WERI-Rb-1 (cell line): ENCODE measurements at regions not wholly inside any gene's neighbourhood (a gene's known extent, or its start where the extent isn't known, plus 50 kb on each side); places are given as distances from the start of the nearest gene placed in this dataset.
"Not testable (repeated sequence)": the region's sequence is repeated elsewhere in the genome, so short reads cannot be mapped to it uniquely, and the experiment has no call there.

Experiments used
- DNase-seq: peaks from one replicate; pipeline ENCODE4 v3.0.0-alpha.2; 2020
- H3K27ac ChIP-seq: fragments of 250-450 bp; sonication (Bioruptor Pico); 2 replicates; pipeline ENCODE4 v1.5.1; 2020; ENCODE audit warnings: mild to moderate bottlenecking, moderate library complexity
- H3K27me3 ChIP-seq: fragments of 250-450 bp; sonication (Bioruptor Pico); 2 replicates; pipeline ENCODE4 v1.5.1; 2021; ENCODE audit warnings: mild to moderate bottlenecking, low read depth, moderate library complexity; ENCODE audit not compliant: insufficient read depth, severe bottlenecking
- H3K36me3 ChIP-seq: fragments of 250-450 bp; sonication (Bioruptor Pico); 2 replicates; pipeline ENCODE4 v1.5.1; 2020; ENCODE audit warnings: mild to moderate bottlenecking, moderate library complexity
- H3K4me3 ChIP-seq: 2 replicates; pipeline ENCODE4 v1.5.1; 2011; ENCODE audit warnings: low read depth, mild to moderate bottlenecking, control low read depth, low read length
- H3K9me3 ChIP-seq: fragments of 250-450 bp; sonication (Bioruptor Pico); 2 replicates; pipeline ENCODE4 v1.5.1; 2021; ENCODE audit warnings: mild to moderate bottlenecking, moderate library complexity; ENCODE audit not compliant: severe bottlenecking
- TF ChIP-seq, protein P1 (sequence below): IDR thresholded peaks from 2 replicates; pipeline ENCODE4 v1.5.1; 2011; ENCODE audit warnings: low read depth, mild to moderate bottlenecking, control low read depth, inconsistent platforms, low read length

DNA sequence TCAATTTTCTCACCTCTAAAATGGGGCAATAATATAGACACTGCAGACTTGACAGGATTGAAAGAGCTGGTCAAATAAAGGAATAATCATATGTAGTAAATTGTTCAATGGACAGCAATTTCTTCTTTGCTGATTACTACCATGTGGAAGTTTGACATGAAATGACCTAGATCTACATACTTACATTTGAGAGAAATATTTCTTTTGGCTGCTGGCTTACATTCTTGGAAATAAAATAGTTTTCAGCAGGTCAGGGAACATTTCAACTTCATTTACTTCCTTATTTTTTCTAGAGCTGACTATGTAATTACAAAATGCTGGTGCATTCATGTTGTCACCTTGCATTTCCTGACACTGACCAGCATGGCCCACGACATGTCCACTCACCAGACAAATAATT lies 294.6 kb upstream of the MIR17HG start:
- no peaks in the 10 kb centered on the region for H3K9me3 ChIP-seq
- no peaks in the 10 kb centered on the region for H3K27me3 ChIP-seq
- no peak overlapping the region for H3K27ac ChIP-seq
- TF ChIP-seq, protein P1, sequence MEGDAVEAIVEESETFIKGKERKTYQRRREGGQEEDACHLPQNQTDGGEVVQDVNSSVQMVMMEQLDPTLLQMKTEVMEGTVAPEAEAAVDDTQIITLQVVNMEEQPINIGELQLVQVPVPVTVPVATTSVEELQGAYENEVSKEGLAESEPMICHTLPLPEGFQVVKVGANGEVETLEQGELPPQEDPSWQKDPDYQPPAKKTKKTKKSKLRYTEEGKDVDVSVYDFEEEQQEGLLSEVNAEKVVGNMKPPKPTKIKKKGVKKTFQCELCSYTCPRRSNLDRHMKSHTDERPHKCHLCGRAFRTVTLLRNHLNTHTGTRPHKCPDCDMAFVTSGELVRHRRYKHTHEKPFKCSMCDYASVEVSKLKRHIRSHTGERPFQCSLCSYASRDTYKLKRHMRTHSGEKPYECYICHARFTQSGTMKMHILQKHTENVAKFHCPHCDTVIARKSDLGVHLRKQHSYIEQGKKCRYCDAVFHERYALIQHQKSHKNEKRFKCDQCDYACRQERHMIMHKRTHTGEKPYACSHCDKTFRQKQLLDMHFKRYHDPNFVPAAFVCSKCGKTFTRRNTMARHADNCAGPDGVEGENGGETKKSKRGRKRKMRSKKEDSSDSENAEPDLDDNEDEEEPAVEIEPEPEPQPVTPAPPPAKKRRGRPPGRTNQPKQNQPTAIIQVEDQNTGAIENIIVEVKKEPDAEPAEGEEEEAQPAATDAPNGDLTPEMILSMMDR, result no peak
- H3K36me3 ChIP-seq, result no peaks in the 10 kb centered on the region
- DNase-seq, result no peak
- no peak overlapping the region for H3K4me3 ChIP-seq

DNA sequence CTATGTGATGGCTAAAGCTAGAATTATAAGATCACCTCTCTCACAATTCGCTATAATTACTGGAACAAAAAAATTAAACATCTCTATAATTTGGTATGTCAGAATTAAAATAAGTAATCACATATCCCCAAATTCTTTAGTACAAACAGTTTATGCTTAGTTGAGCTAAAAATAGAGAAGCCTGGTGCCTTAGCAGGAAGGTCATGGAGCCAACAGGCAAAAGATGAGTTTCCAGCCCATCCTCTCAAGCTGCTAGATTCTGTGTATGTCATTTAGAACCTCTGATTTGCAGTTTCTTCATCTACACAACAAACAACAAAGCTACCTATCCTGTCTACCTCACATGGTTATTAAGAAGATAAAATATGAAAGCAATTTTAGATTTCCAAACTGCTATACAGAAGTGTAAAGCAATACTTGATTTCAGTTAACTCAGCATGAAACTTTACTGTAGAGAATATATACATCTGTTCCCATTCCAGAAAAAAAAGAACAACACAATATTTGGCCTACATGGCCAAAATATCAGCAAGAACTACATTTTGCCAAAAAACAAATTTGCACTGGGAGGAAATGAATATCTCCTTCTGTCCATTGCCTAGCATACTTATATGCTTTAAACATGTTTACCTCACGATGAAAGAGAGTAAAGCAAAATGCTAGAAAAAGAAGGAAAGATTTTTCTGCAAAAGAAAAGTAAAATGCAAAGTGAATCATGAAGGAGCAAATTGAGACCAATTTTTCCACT lies 294.0 kb upstream of the MIR17HG start:
- Histone ChIP-seq H3K27me3 (no peaks in the 10 kb centered on the region), H3K4me3 (no peak overlapping the region), H3K36me3 (no peaks in the 10 kb centered on the region), H3K27ac (no peak overlapping the region), H3K9me3 (peaks cover 2% of the 10 kb centered on the region)
- TF ChIP-seq, protein P1, result no peak
- DNase-seq, result no peak

DNA sequence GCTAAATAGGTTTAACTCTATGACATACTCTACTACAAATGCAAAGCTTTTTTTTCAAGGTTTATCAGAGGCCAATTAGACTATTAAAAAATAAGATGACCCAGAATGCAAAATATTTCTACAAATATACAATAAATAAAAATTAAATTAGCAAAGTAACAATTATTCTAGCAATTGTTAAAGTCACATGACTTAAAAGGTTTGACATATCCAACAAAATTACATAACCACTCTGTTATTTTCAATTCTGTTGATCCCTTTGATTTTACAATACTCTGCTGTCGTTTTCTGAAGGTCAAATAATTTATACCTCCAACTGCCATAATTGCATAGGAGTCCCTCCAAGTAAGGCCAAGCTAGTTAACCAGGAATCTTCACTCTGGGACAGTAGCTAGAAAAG lies 292.6 kb upstream of the MIR17HG start:
- no peak for DNase-seq
- TF ChIP-seq, protein P1, result no peak
- H3K4me3 ChIP-seq, result no peak overlapping the region
- H3K36me3 ChIP-seq, result no peaks in the 10 kb centered on the region
- H3K27ac ChIP-seq, result no peak overlapping the region
- H3K9me3 ChIP-seq, result peaks cover 5% of the 10 kb centered on the region
- H3K27me3 ChIP-seq, result no peaks in the 10 kb centered on the region

DNA sequence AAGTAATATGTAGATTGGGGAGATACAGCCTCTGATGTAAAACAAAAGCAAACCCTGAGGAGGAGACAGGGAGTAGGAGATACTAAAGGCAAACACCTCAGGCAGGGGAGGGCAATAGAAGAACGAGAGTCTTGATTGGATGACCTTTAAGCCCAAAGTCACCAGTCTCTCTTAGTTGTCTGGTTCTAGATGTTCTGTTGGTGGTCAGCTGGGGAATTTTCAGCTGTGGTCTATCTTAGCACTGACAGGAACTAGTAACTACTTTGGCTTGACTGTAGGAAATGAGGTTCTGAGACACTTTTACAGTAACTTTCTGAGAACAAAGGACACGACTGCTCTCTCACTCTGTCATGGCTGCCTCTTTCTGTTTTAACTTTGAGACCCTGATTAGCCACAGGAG lies 290.7 kb upstream of the MIR17HG start:
- no peak for DNase-seq
- H3K9me3 ChIP-seq, result peaks cover 5% of the 10 kb centered on the region
- no peak overlapping the region for H3K27ac ChIP-seq
- TF ChIP-seq, protein P1, result no peak
- no peaks in the 10 kb centered on the region for H3K27me3 ChIP-seq
- H3K4me3 ChIP-seq, result no peak overlapping the region
- no peaks in the 10 kb centered on the region for H3K36me3 ChIP-seq

DNA sequence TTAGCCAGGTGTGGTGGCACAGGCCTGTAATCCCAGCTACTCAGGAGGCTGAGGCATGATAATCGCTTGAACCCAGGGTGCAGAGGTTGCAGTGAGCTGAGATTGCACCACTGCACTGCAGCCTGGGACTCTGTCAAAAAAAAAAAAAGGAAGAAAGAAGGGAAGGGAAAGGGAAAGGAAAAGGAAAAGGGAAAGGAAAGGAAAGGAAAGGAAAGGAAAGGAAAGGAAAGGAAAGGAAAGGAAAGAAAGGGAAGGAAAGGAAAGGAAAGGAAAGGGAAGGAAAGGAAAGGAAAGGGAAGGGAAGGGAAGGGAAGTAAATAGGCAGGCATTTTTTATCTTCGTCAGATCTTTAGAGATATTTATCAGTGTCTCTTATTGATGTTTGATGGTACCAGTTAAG lies 290.0 kb upstream of the MIR17HG start:
- DNase-seq, H3K27me3 ChIP-seq, H3K36me3 ChIP-seq, H3K27ac ChIP-seq, H3K9me3 ChIP-seq, H3K4me3 ChIP-seq: not testable (repeated sequence)

DNA sequence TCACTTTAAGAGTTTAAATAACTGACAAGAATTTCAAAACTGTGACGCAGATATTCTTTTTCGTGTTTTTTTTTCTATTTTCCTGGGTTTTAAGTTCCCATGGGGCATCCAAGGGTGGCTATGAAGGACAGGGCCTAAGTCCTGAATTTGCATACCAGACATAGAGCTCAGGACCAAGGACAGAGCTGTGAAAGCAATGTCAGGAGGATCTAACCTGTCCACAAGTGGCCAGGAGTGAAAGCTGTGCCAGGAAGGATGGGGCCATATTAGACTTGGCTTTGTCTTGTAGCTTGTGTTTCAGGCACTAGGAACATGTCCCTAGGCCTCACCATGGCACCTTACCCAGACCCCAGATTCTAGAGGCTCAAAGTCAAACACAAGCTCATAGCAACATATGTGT lies 289.4 kb upstream of the MIR17HG start:
- no peaks in the 10 kb centered on the region for H3K36me3 ChIP-seq
- H3K27me3 ChIP-seq, result no peaks in the 10 kb centered on the region
- DNase-seq, result no peak
- H3K27ac ChIP-seq, result no peak overlapping the region
- no peak overlapping the region for H3K4me3 ChIP-seq
- peaks cover 5% of the 10 kb centered on the region for H3K9me3 ChIP-seq
- TF ChIP-seq, protein P1, result no peak
